Activated T-helper 1 cell treated with anti-CD3 and anti-CD28 coated beads, Interleukin-2, amount 50 U/mL, for 16 hours (primary cell): ENCODE measurements at regions not wholly inside any gene's neighbourhood (a gene's known extent, or its start where the extent isn't known, plus 50 kb on each side); places are given as distances from the start of the nearest gene placed in this dataset.
"Not testable (repeated sequence)": the region's sequence is repeated elsewhere in the genome, so short reads cannot be mapped to it uniquely, and the experiment has no call there.

ENCODE experiments used
- DNase-seq, 2 donors: peaks; one replicate each; pipeline ENCODE4 v3.0.0-alpha.2; 2020; ENCODE audit warnings: low read depth in 1 of 2, low spot score in 1 of 2

- DNase-seq = no peak
Measured at GRCh38 chr2:56940054-56940453, 756.3 kb downstream of the CCDC85A start.

GRCh38 chr2:56952871-56953270, 769.1 kb downstream of the CCDC85A start:
- DNase-seq = no peak

GRCh38 chr2:56960581-56960980, 776.8 kb downstream of the CCDC85A start:
- DNase-seq = no peak

GRCh38 chr2:56962673-56963072, 778.9 kb downstream of the CCDC85A start:
- DNase-seq = no peak

- DNase-seq = no peak
Measured at GRCh38 chr2:56969513-56969912, 785.7 kb downstream of the CCDC85A start.

GRCh38 chr2:56971383-56971974, 787.7 kb downstream of the CCDC85A start:
- no peak for DNase-seq

GRCh38 chr2:56981554-56981953, 797.8 kb downstream of the CCDC85A start:
- no peak for DNase-seq

- DNase-seq = no peak
Measured at GRCh38 chr2:56985609-56986008, 801.8 kb downstream of the CCDC85A start.

- DNase-seq = no peak
Measured at GRCh38 chr2:57022496-57022895, 838.7 kb downstream of the CCDC85A start.

GRCh38 chr2:57044931-57045635, 861.3 kb downstream of the CCDC85A start:
- no peak for DNase-seq

- DNase-seq = no peak
Measured at GRCh38 chr2:57049273-57049672, 865.5 kb downstream of the CCDC85A start.

GRCh38 chr2:57050007-57050406, 866.2 kb downstream of the CCDC85A start:
- no peak for DNase-seq

GRCh38 chr2:57066301-57066700, 882.5 kb downstream of the CCDC85A start:
- DNase-seq = not testable (repeated sequence)

GRCh38 chr2:57075226-57075625, 891.4 kb downstream of the CCDC85A start:
- DNase-seq = no peak

GRCh38 chr2:57080035-57080434, 896.2 kb downstream of the CCDC85A start:
- no peak for DNase-seq

GRCh38 chr2:57084697-57085281, 901.0 kb downstream of the CCDC85A start:
- DNase-seq = no peak

- no peak for DNase-seq
Measured at GRCh38 chr2:57093020-57093419, 909.2 kb downstream of the CCDC85A start.

- no peak for DNase-seq
Measured at GRCh38 chr2:57097855-57098254, 914.1 kb downstream of the CCDC85A start.

GRCh38 chr2:57100436-57100835, 916.6 kb downstream of the CCDC85A start:
- DNase-seq = no peak

GRCh38 chr2:57105694-57106093, 921.9 kb downstream of the CCDC85A start:
- DNase-seq = no peak

GRCh38 chr2:57107353-57107752, 923.6 kb downstream of the CCDC85A start:
- no peak for DNase-seq

GRCh38 chr2:57111531-57111930, 927.7 kb downstream of the CCDC85A start:
- no peak for DNase-seq

- no peak for DNase-seq
Measured at GRCh38 chr2:57119141-57119540, 927.5 kb upstream of the VRK2 start.
